ENCODE measurements at regions not wholly inside any gene's neighbourhood (a gene's known extent, or its start where the extent isn't known, plus 50 kb on each side); places are given as distances from the start of the nearest gene placed in this dataset.

DNA sequence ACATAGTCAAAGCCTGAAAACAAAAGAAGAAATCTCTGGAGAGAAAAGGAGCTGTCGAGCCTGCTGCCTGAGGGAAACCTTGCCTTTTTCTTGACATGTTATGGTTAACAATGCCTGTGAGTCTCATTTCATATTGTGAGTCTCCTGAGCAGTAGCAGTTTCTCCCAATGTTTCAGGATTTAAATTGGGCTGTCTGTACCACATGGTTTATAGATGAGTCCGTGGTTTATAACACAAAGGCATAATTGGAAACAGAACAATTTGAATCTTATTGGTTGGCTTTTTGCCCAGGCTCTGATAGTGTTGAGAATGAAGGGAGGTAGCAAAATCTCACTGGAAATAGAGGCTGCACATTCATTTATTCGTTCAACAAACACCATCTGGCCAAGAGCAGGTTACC, 540.9 kb downstream of the RAB38 start:
- ATAC-seq (no peak), DNase-seq (ENCODE audit: low spot score) (no peak)
- Histone ChIP-seq H2AFZ (no peak overlapping the region), H3K4me3 (no peak overlapping the region), H3K4me1 (ENCODE audit: insufficient read depth) (no peaks in the 10 kb centered on the region), H3K36me3 (ENCODE audit: insufficient read depth) (no peaks in the 10 kb centered on the region), H3K4me2 (no peak overlapping the region), H3K27me3 (ENCODE audit: insufficient read depth) (no peaks in the 10 kb centered on the region), H3F3A (replicated peaks; ENCODE audit: low read depth) (no peaks in the 10 kb centered on the region), H4K20me1 (replicated peaks; ENCODE audit: insufficient read depth) (no peaks in the 10 kb centered on the region), H3K9me2 (ENCODE audit: insufficient read depth) (no peaks in the 10 kb centered on the region), H3K27ac (ENCODE audit: low read depth) (no peak overlapping the region), H3K79me2 (replicated peaks; ENCODE audit: insufficient read depth) (no peaks in the 10 kb centered on the region)
- no peaks in the 10 kb centered on the region for H3K9me3 Mint-ChIP-seq
- H3K27me3 Mint-ChIP-seq (ENCODE audit: insufficient read depth, low read depth, poor library complexity), result no peaks in the 10 kb centered on the region
- no peaks in the 10 kb centered on the region for H3K36me3 Mint-ChIP-seq (ENCODE audit: low read depth)
- no peak overlapping the region for H3K27ac Mint-ChIP-seq
- no peak for TF ChIP-seq CREB1 (CRISPR knock-in tag; IDR thresholded peaks at IDR 0.05; ENCODE audit: low read depth)
- TF ChIP-seq REST (IDR thresholded peaks at IDR 0.05; ENCODE audit: unreplicated experiment), result no peak
- no peak for TF ChIP-seq STAT1 (IDR thresholded peaks at IDR 0.05; ENCODE audit: unreplicated experiment)
- no peak for TF ChIP-seq ZNF331 (CRISPR knock-in tag; IDR thresholded peaks at IDR 0.05; ENCODE audit: low read depth)
- TF ChIP-seq, protein P1, sequence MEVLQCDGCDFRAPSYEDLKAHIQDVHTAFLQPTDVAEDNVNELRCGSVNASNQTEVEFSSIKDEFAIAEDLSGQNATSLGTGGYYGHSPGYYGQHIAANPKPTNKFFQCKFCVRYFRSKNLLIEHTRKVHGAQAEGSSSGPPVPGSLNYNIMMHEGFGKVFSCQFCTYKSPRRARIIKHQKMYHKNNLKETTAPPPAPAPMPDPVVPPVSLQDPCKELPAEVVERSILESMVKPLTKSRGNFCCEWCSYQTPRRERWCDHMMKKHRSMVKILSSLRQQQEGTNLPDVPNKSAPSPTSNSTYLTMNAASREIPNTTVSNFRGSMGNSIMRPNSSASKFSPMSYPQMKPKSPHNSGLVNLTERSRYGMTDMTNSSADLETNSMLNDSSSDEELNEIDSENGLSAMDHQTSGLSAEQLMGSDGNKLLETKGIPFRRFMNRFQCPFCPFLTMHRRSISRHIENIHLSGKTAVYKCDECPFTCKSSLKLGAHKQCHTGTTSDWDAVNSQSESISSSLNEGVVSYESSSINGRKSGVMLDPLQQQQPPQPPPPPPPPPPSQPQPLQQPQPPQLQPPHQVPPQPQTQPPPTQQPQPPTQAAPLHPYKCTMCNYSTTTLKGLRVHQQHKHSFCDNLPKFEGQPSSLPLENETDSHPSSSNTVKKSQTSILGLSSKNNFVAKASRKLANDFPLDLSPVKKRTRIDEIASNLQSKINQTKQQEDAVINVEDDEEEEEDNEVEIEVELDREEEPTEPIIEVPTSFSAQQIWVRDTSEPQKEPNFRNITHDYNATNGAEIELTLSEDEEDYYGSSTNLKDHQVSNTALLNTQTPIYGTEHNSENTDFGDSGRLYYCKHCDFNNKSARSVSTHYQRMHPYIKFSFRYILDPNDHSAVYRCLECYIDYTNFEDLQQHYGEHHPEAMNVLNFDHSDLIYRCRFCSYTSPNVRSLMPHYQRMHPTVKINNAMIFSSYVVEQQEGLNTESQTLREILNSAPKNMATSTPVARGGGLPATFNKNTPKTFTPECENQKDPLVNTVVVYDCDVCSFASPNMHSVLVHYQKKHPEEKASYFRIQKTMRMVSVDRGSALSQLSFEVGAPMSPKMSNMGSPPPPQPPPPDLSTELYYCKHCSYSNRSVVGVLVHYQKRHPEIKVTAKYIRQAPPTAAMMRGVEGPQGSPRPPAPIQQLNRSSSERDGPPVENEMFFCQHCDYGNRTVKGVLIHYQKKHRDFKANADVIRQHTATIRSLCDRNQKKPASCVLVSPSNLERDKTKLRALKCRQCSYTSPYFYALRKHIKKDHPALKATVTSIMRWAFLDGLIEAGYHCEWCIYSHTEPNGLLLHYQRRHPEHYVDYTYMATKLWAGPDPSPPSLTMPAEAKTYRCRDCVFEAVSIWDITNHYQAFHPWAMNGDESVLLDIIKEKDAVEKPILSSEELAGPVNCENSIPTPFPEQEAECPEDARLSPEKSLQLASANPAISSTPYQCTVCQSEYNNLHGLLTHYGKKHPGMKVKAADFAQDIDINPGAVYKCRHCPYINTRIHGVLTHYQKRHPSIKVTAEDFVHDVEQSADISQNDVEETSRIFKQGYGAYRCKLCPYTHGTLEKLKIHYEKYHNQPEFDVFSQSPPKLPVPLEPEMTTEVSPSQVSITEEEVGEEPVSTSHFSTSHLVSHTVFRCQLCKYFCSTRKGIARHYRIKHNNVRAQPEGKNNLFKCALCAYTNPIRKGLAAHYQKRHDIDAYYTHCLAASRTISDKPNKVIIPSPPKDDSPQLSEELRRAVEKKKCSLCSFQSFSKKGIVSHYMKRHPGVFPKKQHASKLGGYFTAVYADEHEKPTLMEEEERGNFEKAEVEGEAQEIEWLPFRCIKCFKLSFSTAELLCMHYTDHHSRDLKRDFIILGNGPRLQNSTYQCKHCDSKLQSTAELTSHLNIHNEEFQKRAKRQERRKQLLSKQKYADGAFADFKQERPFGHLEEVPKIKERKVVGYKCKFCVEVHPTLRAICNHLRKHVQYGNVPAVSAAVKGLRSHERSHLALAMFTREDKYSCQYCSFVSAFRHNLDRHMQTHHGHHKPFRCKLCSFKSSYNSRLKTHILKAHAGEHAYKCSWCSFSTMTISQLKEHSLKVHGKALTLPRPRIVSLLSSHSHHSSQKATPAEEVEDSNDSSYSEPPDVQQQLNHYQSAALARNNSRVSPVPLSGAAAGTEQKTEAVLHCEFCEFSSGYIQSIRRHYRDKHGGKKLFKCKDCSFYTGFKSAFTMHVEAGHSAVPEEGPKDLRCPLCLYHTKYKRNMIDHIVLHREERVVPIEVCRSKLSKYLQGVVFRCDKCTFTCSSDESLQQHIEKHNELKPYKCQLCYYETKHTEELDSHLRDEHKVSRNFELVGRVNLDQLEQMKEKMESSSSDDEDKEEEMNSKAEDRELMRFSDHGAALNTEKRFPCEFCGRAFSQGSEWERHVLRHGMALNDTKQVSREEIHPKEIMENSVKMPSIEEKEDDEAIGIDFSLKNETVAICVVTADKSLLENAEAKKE (CRISPR knock-in tag; IDR thresholded peaks at IDR 0.05), result no peak
- TF ChIP-seq, protein P2, sequence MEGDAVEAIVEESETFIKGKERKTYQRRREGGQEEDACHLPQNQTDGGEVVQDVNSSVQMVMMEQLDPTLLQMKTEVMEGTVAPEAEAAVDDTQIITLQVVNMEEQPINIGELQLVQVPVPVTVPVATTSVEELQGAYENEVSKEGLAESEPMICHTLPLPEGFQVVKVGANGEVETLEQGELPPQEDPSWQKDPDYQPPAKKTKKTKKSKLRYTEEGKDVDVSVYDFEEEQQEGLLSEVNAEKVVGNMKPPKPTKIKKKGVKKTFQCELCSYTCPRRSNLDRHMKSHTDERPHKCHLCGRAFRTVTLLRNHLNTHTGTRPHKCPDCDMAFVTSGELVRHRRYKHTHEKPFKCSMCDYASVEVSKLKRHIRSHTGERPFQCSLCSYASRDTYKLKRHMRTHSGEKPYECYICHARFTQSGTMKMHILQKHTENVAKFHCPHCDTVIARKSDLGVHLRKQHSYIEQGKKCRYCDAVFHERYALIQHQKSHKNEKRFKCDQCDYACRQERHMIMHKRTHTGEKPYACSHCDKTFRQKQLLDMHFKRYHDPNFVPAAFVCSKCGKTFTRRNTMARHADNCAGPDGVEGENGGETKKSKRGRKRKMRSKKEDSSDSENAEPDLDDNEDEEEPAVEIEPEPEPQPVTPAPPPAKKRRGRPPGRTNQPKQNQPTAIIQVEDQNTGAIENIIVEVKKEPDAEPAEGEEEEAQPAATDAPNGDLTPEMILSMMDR (conservative IDR thresholded peaks at IDR 0.05; ENCODE audit: low read depth in 2 of 2), result no peak
- TF ChIP-seq NANOG (IDR thresholded peaks at IDR 0.05; ENCODE audit: borderline replicate concordance), result no peak
- TF ChIP-seq, protein P3, sequence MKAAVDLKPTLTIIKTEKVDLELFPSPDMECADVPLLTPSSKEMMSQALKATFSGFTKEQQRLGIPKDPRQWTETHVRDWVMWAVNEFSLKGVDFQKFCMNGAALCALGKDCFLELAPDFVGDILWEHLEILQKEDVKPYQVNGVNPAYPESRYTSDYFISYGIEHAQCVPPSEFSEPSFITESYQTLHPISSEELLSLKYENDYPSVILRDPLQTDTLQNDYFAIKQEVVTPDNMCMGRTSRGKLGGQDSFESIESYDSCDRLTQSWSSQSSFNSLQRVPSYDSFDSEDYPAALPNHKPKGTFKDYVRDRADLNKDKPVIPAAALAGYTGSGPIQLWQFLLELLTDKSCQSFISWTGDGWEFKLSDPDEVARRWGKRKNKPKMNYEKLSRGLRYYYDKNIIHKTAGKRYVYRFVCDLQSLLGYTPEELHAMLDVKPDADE (IDR thresholded peaks at IDR 0.05), result no peak
- TF ChIP-seq POLR2AphosphoS5 (IDR thresholded peaks at IDR 0.05; ENCODE audit: low read depth), result no peak
- no peak for TF ChIP-seq ZNF114 (CRISPR knock-in tag; IDR thresholded peaks at IDR 0.05)
- no peak for TF ChIP-seq JUNB (IDR thresholded peaks at IDR 0.05; ENCODE audit: unreplicated experiment)
- no peak for TF ChIP-seq EZH2 (IDR thresholded peaks at IDR 0.05; ENCODE audit: low read depth, unreplicated experiment)
- TF ChIP-seq EZH2phosphoT487 (IDR thresholded peaks at IDR 0.05; ENCODE audit: unreplicated experiment), result no peak
- no peaks in the 10 kb centered on the region for H3K4me1 Mint-ChIP-seq
- no peak overlapping the region for H3K4me3 Mint-ChIP-seq

Measured in GM23338 (cell line).